ENCODE measurements at regions not wholly inside any gene's neighbourhood (a gene's known extent, or its start where the extent isn't known, plus 50 kb on each side); places are given as distances from the start of the nearest gene placed in this dataset.
A peak's percentile ranks its signal among the peaks of the same experiment; 100 is the strongest.

- no peak for TF ChIP-seq IRF3 (IDR thresholded peaks at IDR 0.05; ENCODE audit: low read depth, low read length)
- peak; percentile 38; the same call in 1 of the 2 replicates for TF ChIP-seq RCOR1 (IDR thresholded peaks at IDR 0.05; ENCODE audit: low read length)
- TF ChIP-seq CTCF (IDR thresholded peaks at IDR 0.05): no peak
These were observed 166.5 kb upstream of the CADM1 start for GRCh38 chr11:115670538-115671205.

Measured in SK-N-SH (cell line).